ENCODE measurements at regions not wholly inside any gene's neighbourhood (a gene's known extent, or its start where the extent isn't known, plus 50 kb on each side); places are given as distances from the start of the nearest gene placed in this dataset.

DNA sequence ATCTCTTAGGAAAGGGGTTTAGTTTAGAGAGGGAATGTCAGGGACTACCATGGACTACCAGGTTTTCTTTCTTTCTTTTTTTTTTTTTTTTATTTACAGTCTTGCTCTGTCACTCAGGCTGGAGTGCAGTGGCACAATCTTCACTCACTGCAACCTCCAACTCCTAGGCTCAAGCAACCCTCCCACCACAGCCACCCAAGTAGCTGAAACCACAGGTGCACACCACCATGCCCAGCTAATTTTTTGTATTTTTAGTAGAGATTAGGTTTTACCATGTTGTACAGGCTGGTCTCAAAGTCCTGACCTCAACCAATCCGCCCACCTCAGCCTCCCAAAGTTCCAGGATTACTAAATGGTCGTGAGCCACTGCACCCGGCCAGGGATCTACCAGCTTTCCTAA is 572.7 kb downstream of the CAAP1 start:
- Histone ChIP-seq H3K9ac (ENCODE audit: insufficient read depth in 1 of 2, low read length in 2 of 2) (no peak overlapping the region), H3K4me3 (no peak overlapping the region), H3K27me3 (ENCODE audit: control insufficient read depth in 3 of 3, insufficient read depth in 3 of 3, low read length in 2 of 3) (no peaks in the 10 kb centered on the region), H3K27ac (ENCODE audit: low read depth in 1 of 2, low read length in 1 of 2) (no peak overlapping the region), H3K9me3 (ENCODE audit: control insufficient read depth in 4 of 4, insufficient read depth in 3 of 4, low read length in 3 of 4) (no peaks in the 10 kb centered on the region), H3K36me3 (ENCODE audit: control insufficient read depth in 4 of 4, insufficient read depth in 4 of 4, low read length in 4 of 4) (no peaks in the 10 kb centered on the region), H3K4me1 (ENCODE audit: control insufficient read depth in 5 of 5, insufficient read depth in 5 of 5, low read length in 5 of 5) (peaks cover 0 to 10% (median 0%) of the 10 kb centered on the region in 5 donors)
- TF ChIP-seq, protein P1, sequence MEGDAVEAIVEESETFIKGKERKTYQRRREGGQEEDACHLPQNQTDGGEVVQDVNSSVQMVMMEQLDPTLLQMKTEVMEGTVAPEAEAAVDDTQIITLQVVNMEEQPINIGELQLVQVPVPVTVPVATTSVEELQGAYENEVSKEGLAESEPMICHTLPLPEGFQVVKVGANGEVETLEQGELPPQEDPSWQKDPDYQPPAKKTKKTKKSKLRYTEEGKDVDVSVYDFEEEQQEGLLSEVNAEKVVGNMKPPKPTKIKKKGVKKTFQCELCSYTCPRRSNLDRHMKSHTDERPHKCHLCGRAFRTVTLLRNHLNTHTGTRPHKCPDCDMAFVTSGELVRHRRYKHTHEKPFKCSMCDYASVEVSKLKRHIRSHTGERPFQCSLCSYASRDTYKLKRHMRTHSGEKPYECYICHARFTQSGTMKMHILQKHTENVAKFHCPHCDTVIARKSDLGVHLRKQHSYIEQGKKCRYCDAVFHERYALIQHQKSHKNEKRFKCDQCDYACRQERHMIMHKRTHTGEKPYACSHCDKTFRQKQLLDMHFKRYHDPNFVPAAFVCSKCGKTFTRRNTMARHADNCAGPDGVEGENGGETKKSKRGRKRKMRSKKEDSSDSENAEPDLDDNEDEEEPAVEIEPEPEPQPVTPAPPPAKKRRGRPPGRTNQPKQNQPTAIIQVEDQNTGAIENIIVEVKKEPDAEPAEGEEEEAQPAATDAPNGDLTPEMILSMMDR (IDR thresholded peaks at IDR 0.05; ENCODE audit: control extremely low read depth, extremely low read depth), result no peak
- DNase-seq (no peak), ATAC-seq (ENCODE audit: insufficient read depth, low FRiP score) (no peak)
- 85 to 86% methylated on average over 3 of the region's 3 CpGs for WGBS, 2 donors

DNA sequence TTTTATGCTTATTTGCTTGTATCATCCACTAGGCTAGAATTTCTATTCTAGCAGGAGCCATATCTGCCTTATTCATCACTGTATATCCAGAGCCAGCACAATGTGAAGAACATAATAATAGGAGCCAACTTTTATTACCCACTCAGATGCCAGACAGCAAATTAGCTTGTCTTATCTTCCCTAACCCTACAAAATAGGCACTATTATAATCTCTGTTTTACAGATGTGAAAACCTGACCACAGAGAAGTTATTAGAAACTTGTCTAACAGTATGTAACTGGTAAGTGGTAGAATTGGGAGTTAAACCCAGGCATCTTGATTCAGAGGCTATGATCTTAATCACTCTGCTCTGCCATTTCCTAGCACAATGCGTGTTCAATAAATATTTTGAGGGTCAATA is 579.5 kb downstream of the CAAP1 start:
- WGBS, 2 donors, result 77 to 85% methylated on average over 1 of the region's 1 CpG

DNA sequence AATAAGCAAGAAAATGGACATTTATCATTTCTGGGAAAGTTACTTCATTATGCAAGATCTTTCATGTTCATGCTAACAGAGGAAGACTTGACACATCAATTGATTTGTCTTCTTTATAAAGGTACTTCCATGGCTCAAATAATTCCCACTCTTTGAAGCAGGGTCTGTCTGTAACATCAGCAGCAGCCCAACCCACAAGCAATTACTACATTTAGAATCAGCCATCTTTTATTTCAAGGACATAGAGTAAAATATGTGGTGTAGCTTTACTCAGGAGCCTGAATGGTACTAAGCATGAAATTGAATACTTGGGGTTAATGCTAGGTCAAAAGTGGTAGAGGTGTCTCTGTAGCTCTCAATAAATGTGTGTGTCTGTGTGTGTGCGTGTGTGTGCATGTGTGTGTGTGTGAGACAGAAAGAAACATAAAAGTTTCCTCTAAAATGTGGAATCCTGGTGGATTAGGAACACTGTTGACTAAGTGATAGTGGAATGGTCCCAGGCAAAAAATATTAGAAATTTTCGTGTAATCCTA is 581.1 kb downstream of the CAAP1 start:
- Histone ChIP-seq H3K9me3 (ENCODE audit: control insufficient read depth in 4 of 4, insufficient read depth in 3 of 4, low read length in 3 of 4) (no peaks in the 10 kb centered on the region), H3K4me3 (no peak overlapping the region), H3K27me3 (ENCODE audit: control insufficient read depth in 3 of 3, insufficient read depth in 3 of 3, low read length in 2 of 3) (no peaks in the 10 kb centered on the region), H3K36me3 (ENCODE audit: control insufficient read depth in 4 of 4, insufficient read depth in 4 of 4, low read length in 4 of 4) (no peaks in the 10 kb centered on the region), H3K9ac (ENCODE audit: insufficient read depth in 1 of 2, low read length in 2 of 2) (no peak overlapping the region), H3K4me1 (ENCODE audit: control insufficient read depth in 5 of 5, insufficient read depth in 5 of 5, low read length in 5 of 5) (peaks cover 0 to 11% (median 0%) of the 10 kb centered on the region in 5 donors), H3K27ac (ENCODE audit: low read depth in 1 of 2, low read length in 1 of 2) (no peak overlapping the region)
- ATAC-seq (ENCODE audit: insufficient read depth, low FRiP score), result no peak
- DNase-seq, result no peak
- TF ChIP-seq, protein P1 (IDR thresholded peaks at IDR 0.05; ENCODE audit: control extremely low read depth, extremely low read depth), result no peak
- 83% methylated on average over 2 of the region's 2 CpGs for WGBS, 2 donors

More for the DNA sequence above, 579.5 kb downstream of the CAAP1 start:
- Histone ChIP-seq H3K9ac (ENCODE audit: insufficient read depth in 1 of 2, low read length in 2 of 2) (no peak overlapping the region), H3K27me3 (ENCODE audit: control insufficient read depth in 3 of 3, insufficient read depth in 3 of 3, low read length in 2 of 3) (no peaks in the 10 kb centered on the region), H3K4me3 (no peak overlapping the region), H3K36me3 (ENCODE audit: control insufficient read depth in 4 of 4, insufficient read depth in 4 of 4, low read length in 4 of 4) (no peaks in the 10 kb centered on the region), H3K4me1 (ENCODE audit: control insufficient read depth in 5 of 5, insufficient read depth in 5 of 5, low read length in 5 of 5) (peaks cover 0 to 11% (median 0%) of the 10 kb centered on the region in 5 donors), H3K9me3 (ENCODE audit: control insufficient read depth in 4 of 4, insufficient read depth in 3 of 4, low read length in 3 of 4) (no peaks in the 10 kb centered on the region), H3K27ac (ENCODE audit: low read depth in 1 of 2, low read length in 1 of 2) (no peak overlapping the region)
- DNase-seq (no peak), ATAC-seq (ENCODE audit: insufficient read depth, low FRiP score) (no peak)
- TF ChIP-seq, protein P1 (IDR thresholded peaks at IDR 0.05; ENCODE audit: control extremely low read depth, extremely low read depth), result no peak

DNA sequence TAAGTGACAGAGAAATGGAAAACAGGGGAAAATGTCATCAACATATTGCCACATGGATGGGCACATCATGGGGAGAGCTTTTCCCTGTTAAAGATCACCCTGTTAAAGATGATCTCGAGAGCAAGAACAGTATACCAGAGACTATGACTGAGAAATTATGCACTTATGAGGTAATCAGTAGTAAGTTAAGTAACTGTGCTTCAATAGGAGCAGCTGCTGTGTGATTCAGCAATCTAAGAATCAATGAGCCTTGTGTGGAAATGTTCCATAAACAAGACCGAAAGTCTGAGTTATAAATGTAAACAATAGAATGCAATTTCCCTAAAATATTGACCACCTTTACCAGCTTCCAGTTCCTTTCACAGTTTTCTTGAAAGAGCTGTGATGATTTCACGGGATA is 582.3 kb downstream of the CAAP1 start:
- Histone ChIP-seq H3K27ac (ENCODE audit: low read depth in 1 of 2, low read length in 1 of 2) (no peak overlapping the region), H3K9me3 (ENCODE audit: control insufficient read depth in 4 of 4, insufficient read depth in 3 of 4, low read length in 3 of 4) (no peaks in the 10 kb centered on the region), H3K4me1 (ENCODE audit: control insufficient read depth in 5 of 5, insufficient read depth in 5 of 5, low read length in 5 of 5) (peaks cover 0 to 11% (median 0%) of the 10 kb centered on the region in 5 donors), H3K9ac (ENCODE audit: insufficient read depth in 1 of 2, low read length in 2 of 2) (no peak overlapping the region), H3K27me3 (ENCODE audit: control insufficient read depth in 3 of 3, insufficient read depth in 3 of 3, low read length in 2 of 3) (no peaks in the 10 kb centered on the region), H3K4me3 (no peak overlapping the region), H3K36me3 (ENCODE audit: control insufficient read depth in 4 of 4, insufficient read depth in 4 of 4, low read length in 4 of 4) (no peaks in the 10 kb centered on the region)
- TF ChIP-seq, protein P1 (IDR thresholded peaks at IDR 0.05; ENCODE audit: control extremely low read depth, extremely low read depth), result no peak
- ATAC-seq (ENCODE audit: insufficient read depth, low FRiP score) (no peak), DNase-seq (peak in 2 of 3 donors; percentile 75 to 80)
- 56 to 68% methylated on average over 3 of the region's 3 CpGs for WGBS, 2 donors

All from lung (tissue), 11 donors.